PC-9 (cell line): ENCODE measurements at regions not wholly inside any gene's neighbourhood (a gene's known extent, or its start where the extent isn't known, plus 50 kb on each side); places are given as distances from the start of the nearest gene placed in this dataset.

Experiments used
- BruUV-seq: library from RNA; stranded (reverse); fragments of 400-500 nt; replicated peaks from 2 replicates; lab custom pipeline; 2021; lab: Mats Ljungman, UMichigan
- CTCF ChIA-PET: fragments of 300-600 bp; sonication (Branson Sonifier 250); formaldehyde crosslinking; loops from one replicate; lab custom pipeline; 2022; ENCODE audit warnings: antibody characterized with exemption; lab: Charles Lee
- POLR2A ChIA-PET: fragments of 300-600 bp; sonication (Branson Sonifier 250); formaldehyde crosslinking; loops from one replicate; lab custom pipeline; 2022; ENCODE audit warnings: antibody characterized with exemption; ENCODE audit not compliant: unreplicated experiment; lab: Charles Lee
- DNase-seq, 2 experiments: peaks; one replicate each; pipeline versions ENCODE4 v3.0.0 to v3.0.0-alpha.2; 2015 to 2022; ENCODE audit warnings: mixed read lengths in 1 of 2
- H2AFZ ChIP-seq: fragments of 200-600 bp; sonication (generic); 2 replicates; pipeline ENCODE4 v1.8.1; 2017; ENCODE audit warnings: antibody characterized with exemption
- H3F3A ChIP-seq: fragments of 200-600 bp; sonication (generic); 2 replicates; pipeline ENCODE4 v1.8.1; 2017; ENCODE audit warnings: antibody characterized with exemption, mild to moderate bottlenecking, low read depth; ENCODE audit not compliant: insufficient read depth
- H3K27ac ChIP-seq: fragments of 200-600 bp; sonication (generic); 2 replicates; pipeline ENCODE4 v1.6.1; 2016; ENCODE audit warnings: mixed run types
- H3K27me3 ChIP-seq: fragments of 200-600 bp; sonication (generic); 2 replicates; pipeline ENCODE4 v1.6.1; 2016; ENCODE audit warnings: low read depth, mixed run types; ENCODE audit not compliant: insufficient read depth
- H3K36me3 ChIP-seq: fragments of 200-600 bp; sonication (generic); 2 replicates; pipeline ENCODE4 v1.6.1; 2016; ENCODE audit warnings: low read depth, mixed run types
- H3K4me1 ChIP-seq: fragments of 200-600 bp; sonication (generic); replicated peaks from 2 replicates; pipeline ENCODE4 v1.6.1; 2016; ENCODE audit warnings: mixed run types; ENCODE audit not compliant: insufficient read depth
- H3K4me2 ChIP-seq: fragments of 200-600 bp; sonication (generic); 2 replicates; pipeline ENCODE4 v1.6.1; 2017; ENCODE audit warnings: mixed run types
- H3K4me3 ChIP-seq: fragments of 200-600 bp; sonication (generic); 2 replicates; pipeline ENCODE4 v1.6.1; 2016; ENCODE audit warnings: mixed run types
- H3K79me2 ChIP-seq: fragments of 200-600 bp; sonication (generic); 2 replicates; pipeline ENCODE4 v1.6.1; 2017; ENCODE audit warnings: low read depth, mixed run types
- H3K9me2 ChIP-seq: fragments of 200-600 bp; sonication (generic); 2 replicates; pipeline ENCODE4 v1.8.1; 2017; ENCODE audit warnings: mild to moderate bottlenecking; ENCODE audit not compliant: insufficient read depth
- H3K9me3 ChIP-seq: fragments of 200-600 bp; sonication (generic); 2 replicates; pipeline ENCODE4 v1.8.1; 2016; ENCODE audit warnings: low read depth; ENCODE audit not compliant: insufficient read depth
- H4K20me1 ChIP-seq: fragments of 200-600 bp; sonication (generic); 2 replicates; pipeline ENCODE4 v1.8.1; 2017; ENCODE audit not compliant: insufficient read depth
- EZH2 ChIP-seq: fragments of 200-600 bp; sonication (generic); IDR thresholded peaks from 2 replicates; pipeline ENCODE4 v1.8.0; 2017; ENCODE audit warnings: antibody characterized with exemption, low read depth
- intact Hi-C: fragments of 100-400 bp; cut with micrococcal nuclease; formaldehyde crosslinking; loops from one replicate; pipeline ENCODE4 v1.10.0; 2022; ENCODE audit not compliant: unreplicated experiment
- TF ChIP-seq, protein P1 (sequence below): fragments of 200-600 bp; sonication (generic); conservative IDR thresholded peaks from 2 replicates; pipeline ENCODE4 v1.6.1; 2017; ENCODE audit warnings: mixed run types, antibody characterized with exemption, mild to moderate bottlenecking, moderate library complexity

DNA sequence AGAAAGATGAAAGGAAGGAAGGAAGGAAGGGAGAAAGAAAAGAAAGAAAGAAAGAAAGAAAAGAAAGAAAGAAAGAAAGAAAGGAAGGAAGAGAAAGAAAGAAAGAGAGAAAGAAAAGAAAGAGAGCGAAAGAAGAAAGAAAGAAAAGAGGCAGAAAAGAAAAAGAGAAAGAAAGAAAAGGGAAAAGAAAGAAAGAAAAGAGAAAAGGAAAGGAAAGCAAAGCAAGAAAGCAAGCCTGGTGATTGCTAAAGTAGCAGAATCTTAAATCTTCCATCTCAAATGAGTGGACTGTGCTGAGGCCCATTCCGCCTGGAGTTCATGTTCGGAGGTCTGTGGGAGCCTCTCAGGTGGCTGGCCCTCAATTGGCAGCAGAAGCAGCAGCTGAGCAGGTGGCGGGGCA lies 148.4 kb downstream of the TFAP2A start:
- BruUV-seq: no TSS peak
- DNase-seq: no peak
- POLR2A ChIA-PET: interaction anchor here (0.7 kb wide), 1 partner anchor 153 kb away, joined by 28 read pairs; no protein-coding TSS in a partner anchor

DNA sequence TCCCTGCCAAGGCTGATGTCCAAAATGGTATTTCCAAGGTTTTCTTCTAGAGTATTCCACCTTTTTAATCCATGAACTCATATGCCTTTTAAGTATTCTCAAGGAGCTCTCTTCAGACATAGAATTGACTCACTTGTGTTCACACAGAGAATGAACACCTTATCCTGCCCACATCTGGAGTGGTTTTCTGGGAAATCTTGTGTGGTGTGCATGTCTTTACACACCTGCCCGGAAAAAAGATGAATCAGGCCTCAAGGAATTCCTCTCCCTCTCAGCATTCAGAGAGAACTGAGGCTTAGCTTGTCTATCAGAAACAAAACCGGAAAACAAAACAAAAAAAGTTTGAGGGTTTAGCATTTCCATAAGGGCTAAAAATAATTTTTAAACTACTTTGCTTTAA lies 148.8 kb downstream of the TFAP2A start:
- H2AFZ ChIP-seq: no peak overlapping the region
- ChIA-PET CTCF (no interaction called here), POLR2A (interaction anchor here (0.7 kb wide), 1 partner anchor 153 kb away, joined by 28 read pairs; no protein-coding TSS in a partner anchor)
- H3K9me3 ChIP-seq: no peaks in the 10 kb centered on the region
- no peaks in the 10 kb centered on the region for H3K4me1 ChIP-seq
- no peaks in the 10 kb centered on the region for H3K27me3 ChIP-seq
- H3K27ac ChIP-seq: no peak overlapping the region
- no peak overlapping the region for H3K4me2 ChIP-seq
- no peaks in the 10 kb centered on the region for H3K9me2 ChIP-seq
- no peaks in the 10 kb centered on the region for H3K36me3 ChIP-seq
- intact Hi-C loops: no loop called here
- H4K20me1 ChIP-seq: no peaks in the 10 kb centered on the region
- DNase-seq: no peak
- no peaks in the 10 kb centered on the region for H3K79me2 ChIP-seq
- H3F3A ChIP-seq: no peaks in the 10 kb centered on the region
- no peak overlapping the region for H3K4me3 ChIP-seq
- TF ChIP-seq EZH2: no peak
- TF ChIP-seq, protein P1, sequence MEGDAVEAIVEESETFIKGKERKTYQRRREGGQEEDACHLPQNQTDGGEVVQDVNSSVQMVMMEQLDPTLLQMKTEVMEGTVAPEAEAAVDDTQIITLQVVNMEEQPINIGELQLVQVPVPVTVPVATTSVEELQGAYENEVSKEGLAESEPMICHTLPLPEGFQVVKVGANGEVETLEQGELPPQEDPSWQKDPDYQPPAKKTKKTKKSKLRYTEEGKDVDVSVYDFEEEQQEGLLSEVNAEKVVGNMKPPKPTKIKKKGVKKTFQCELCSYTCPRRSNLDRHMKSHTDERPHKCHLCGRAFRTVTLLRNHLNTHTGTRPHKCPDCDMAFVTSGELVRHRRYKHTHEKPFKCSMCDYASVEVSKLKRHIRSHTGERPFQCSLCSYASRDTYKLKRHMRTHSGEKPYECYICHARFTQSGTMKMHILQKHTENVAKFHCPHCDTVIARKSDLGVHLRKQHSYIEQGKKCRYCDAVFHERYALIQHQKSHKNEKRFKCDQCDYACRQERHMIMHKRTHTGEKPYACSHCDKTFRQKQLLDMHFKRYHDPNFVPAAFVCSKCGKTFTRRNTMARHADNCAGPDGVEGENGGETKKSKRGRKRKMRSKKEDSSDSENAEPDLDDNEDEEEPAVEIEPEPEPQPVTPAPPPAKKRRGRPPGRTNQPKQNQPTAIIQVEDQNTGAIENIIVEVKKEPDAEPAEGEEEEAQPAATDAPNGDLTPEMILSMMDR: no peak
- BruUV-seq: no TSS peak

More for the DNA sequence above, 148.4 kb downstream of the TFAP2A start:
- TF ChIP-seq, protein P1: no peak
- TF ChIP-seq EZH2: no peak
- CTCF ChIA-PET: no interaction called here
- Histone ChIP-seq H3K27ac (no peak overlapping the region), H2AFZ (no peak overlapping the region), H3K4me1 (no peaks in the 10 kb centered on the region), H3K36me3 (no peaks in the 10 kb centered on the region), H3K4me2 (no peak overlapping the region), H3K9me3 (no peaks in the 10 kb centered on the region), H3K9me2 (no peaks in the 10 kb centered on the region), H3K79me2 (no peaks in the 10 kb centered on the region), H3F3A (no peaks in the 10 kb centered on the region), H3K27me3 (no peaks in the 10 kb centered on the region), H4K20me1 (no peaks in the 10 kb centered on the region), H3K4me3 (no peak overlapping the region)
- intact Hi-C loops: no loop called here

- no peaks in the 10 kb centered on the region for H4K20me1 ChIP-seq
- no peaks in the 10 kb centered on the region for H3K9me3 ChIP-seq
- no peaks in the 10 kb centered on the region for H3K4me1 ChIP-seq
- TF ChIP-seq EZH2: no peak
- TF ChIP-seq, protein P1: no peak
- no peak overlapping the region for H2AFZ ChIP-seq
- ChIA-PET CTCF (interaction anchor here (1.0 kb wide), 1 partner anchor 152 kb away, joined by 4 read pairs; the partner anchor contains the start of gene TFAP2A), POLR2A (no interaction called here)
- no TSS peak for BruUV-seq
- no peak overlapping the region for H3K4me2 ChIP-seq
- H3K27ac ChIP-seq: no peak overlapping the region
- no peak overlapping the region for H3K4me3 ChIP-seq
- no peaks in the 10 kb centered on the region for H3K27me3 ChIP-seq
- H3K36me3 ChIP-seq: no peaks in the 10 kb centered on the region
- no peak for DNase-seq
- H3K9me2 ChIP-seq: no peaks in the 10 kb centered on the region
- intact Hi-C loops: no loop called here
- no peaks in the 10 kb centered on the region for H3K79me2 ChIP-seq
- no peaks in the 10 kb centered on the region for H3F3A ChIP-seq
Observed at GRCh38 chr6:10262505-10262904, 152.4 kb downstream of the TFAP2A start.
